Coronary artery (tissue), 2 donors: ENCODE measurements at regions not wholly inside any gene's neighbourhood (a gene's known extent, or its start where the extent isn't known, plus 50 kb on each side); places are given as distances from the start of the nearest gene placed in this dataset.

Source experiments
- DNase-seq: peaks from one replicate; pipeline ENCODE4 v3.0.0-alpha.2; 2017; ENCODE audit warnings: low spot score
- H3K27ac ChIP-seq, 2 donors: fragments of 200-600 bp; sonication (generic); one replicate each; pipeline ENCODE4 v1.5.1; 2016 to 2019
- H3K4me3 ChIP-seq: fragments of 200-600 bp; sonication (generic); 2 replicates; pipeline ENCODE4 v1.5.1; 2016; ENCODE audit warnings: mild to moderate bottlenecking, moderate library complexity
- TF ChIP-seq, protein P1 (sequence below): fragments of 200-600 bp; sonication (generic); IDR thresholded peaks from one replicate; pipeline ENCODE4 v1.5.1; 2019; ENCODE audit warnings: antibody characterized with exemption

DNA sequence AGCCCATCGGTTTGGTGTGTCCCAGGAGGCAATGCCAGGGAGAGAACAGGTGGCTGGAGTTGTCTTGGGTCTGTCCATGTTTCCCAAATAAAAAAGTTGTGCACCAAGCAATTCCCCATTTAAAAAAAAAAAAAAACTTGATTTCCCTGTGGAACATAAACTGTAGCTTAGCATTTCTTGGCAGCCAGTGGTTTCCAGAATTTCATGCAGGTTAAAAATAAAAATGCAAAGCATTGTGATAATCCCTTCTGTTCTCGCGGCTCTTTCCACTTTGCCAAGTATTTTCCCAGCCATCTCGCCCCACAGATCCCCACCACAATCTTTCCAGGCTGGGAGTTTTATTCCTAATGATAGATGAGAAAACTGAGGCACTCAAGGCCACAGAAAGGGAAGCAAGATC is 51.4 kb upstream of the MSX1 start:
- no peak overlapping the region for H3K4me3 ChIP-seq
- no peak for DNase-seq
- no peak overlapping the region for H3K27ac ChIP-seq
- TF ChIP-seq, protein P1, sequence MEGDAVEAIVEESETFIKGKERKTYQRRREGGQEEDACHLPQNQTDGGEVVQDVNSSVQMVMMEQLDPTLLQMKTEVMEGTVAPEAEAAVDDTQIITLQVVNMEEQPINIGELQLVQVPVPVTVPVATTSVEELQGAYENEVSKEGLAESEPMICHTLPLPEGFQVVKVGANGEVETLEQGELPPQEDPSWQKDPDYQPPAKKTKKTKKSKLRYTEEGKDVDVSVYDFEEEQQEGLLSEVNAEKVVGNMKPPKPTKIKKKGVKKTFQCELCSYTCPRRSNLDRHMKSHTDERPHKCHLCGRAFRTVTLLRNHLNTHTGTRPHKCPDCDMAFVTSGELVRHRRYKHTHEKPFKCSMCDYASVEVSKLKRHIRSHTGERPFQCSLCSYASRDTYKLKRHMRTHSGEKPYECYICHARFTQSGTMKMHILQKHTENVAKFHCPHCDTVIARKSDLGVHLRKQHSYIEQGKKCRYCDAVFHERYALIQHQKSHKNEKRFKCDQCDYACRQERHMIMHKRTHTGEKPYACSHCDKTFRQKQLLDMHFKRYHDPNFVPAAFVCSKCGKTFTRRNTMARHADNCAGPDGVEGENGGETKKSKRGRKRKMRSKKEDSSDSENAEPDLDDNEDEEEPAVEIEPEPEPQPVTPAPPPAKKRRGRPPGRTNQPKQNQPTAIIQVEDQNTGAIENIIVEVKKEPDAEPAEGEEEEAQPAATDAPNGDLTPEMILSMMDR = no peak

DNA sequence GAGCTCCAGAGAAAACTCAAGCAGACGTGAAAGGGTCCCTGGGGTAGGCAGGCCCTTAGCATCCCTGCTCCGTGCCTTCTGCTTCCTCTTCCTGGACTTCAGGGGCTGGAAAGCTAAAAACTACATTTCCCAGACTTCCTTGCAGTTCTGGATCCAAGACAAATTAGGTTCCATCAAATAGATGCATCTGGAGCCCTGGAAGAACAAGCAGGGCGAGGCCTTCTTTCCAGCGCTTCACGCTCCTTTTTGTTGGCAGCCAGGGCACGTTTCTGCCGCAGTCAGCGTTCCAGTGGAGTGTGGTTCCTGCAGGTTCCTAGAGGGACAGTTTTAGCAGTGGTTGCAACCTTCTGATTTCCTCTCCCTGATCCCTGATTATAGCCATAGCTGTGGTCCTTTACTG is 53.6 kb upstream of the MSX1 start:
- Histone ChIP-seq H3K27ac (no peak overlapping the region), H3K4me3 (no peak overlapping the region)
- no peak for DNase-seq
- TF ChIP-seq, protein P1 = no peak

DNA sequence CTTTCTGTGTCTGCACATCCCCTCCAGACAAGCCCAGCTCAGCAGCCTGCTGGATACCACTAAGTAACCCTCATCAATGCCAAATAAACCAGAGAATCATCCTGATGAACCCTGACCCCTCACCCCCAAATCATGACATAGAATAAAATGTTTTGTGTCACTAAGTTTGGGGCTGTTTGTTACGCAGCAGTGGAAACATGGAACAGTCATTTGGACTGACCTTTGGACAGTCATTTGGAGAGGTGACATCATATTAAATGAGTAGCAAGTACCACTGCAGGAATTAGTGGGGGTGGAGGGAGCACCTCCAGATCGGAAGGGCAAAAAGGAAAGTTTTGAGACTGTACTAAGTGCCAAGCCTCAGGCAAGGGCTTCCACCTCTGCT is 55.6 kb upstream of the MSX1 start:
- H3K4me3 ChIP-seq = no peak overlapping the region

DNA sequence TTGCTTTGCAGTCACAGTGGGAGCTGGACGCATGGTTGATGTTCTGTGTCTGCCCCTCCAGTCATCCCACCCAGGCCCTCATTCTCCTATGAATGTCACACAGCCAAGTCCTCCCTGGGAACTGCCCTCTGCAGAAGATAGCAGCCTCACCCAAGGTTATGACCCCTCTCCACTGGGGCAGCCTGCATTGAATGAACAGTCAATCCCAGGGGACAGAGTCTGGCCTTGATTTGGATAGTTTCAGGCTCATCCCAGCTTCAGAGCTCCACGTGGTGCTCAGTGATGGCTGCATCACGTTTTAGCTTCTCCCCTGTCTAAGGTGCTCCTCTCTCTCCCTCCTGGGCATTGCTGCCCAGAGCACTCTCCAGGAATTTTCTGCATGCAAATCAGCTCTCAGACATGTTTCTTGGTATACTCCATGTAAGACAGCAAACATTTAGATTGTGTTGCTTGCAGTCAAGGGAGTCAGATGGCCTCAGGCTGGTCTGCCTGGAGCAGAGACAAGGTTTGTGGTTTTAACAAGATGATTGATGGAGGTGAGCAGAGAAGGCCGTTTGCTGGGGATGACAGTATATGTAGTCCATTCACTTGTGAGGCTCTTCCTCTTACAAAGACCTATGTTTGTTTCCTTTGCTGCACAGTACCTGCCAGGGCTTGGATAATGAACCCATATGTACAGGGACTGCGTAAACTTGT is 56.1 kb upstream of the MSX1 start:
- Histone ChIP-seq H3K27ac (no peak overlapping the region), H3K4me3 (no peak overlapping the region)
- DNase-seq = no peak
- TF ChIP-seq, protein P1 = no peak

More for the DNA sequence above, 55.6 kb upstream of the MSX1 start:
- TF ChIP-seq, protein P1 = no peak
- no peak overlapping the region for H3K27ac ChIP-seq
- no peak for DNase-seq

DNA sequence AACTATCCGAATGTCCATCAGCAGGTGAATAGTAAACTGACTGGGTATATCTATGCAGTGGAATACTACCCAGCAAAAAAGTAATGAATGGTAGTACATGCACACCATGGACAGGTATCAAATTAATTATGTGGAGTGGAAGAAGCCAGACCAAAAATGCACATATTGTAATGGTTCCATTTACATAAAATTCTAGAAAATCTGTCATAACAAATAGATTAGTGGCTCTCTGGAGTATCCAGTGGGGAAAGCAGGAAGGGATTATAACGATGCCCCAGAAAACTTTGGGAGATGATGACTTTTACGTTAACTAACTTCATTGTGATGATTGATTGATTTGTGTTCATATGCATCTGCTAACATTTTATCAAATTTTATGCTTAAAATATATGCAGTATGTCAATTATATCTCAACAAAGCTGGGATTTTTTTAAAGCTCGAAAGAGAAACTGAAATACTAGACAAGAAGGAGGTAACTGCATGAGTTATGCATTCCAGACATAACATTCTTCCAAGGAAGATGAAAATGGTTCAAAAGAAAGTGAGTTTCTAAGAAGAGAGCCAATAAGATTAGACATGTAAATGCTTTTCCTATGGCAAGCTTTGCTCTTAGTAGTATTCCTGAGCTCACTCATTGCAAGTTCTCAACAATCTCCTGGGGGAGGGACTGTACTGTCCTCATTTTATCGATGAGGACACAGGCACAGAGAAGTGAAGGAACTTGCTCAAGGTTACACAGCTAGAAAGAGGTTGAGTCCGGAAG is 58.6 kb upstream of the MSX1 start:
- no peak for DNase-seq
- TF ChIP-seq, protein P1 = no peak
- no peak overlapping the region for H3K4me3 ChIP-seq
- no peak overlapping the region for H3K27ac ChIP-seq

- Histone ChIP-seq H3K27ac (no peak overlapping the region), H3K4me3 (no peak overlapping the region)
- TF ChIP-seq, protein P1 = no peak
- no peak for DNase-seq
Measured at GRCh38 chr4:4794421-4794820, 65.0 kb upstream of the MSX1 start.

- H3K4me3 ChIP-seq = no peak overlapping the region
- H3K27ac ChIP-seq = no peak overlapping the region
- DNase-seq = no peak
- TF ChIP-seq, protein P1 = no peak
Measured at GRCh38 chr4:4792466-4792865, 67.0 kb upstream of the MSX1 start.
